ENCODE measurements at regions not wholly inside any gene's neighbourhood (a gene's known extent, or its start where the extent isn't known, plus 50 kb on each side); places are given as distances from the start of the nearest gene placed in this dataset.

- TF ChIP-seq GATA2 (IDR thresholded peaks at IDR 0.05; ENCODE audit: low read depth, low read length) = no peak
- TF ChIP-seq GATA3 (IDR thresholded peaks at IDR 0.05; ENCODE audit: low read depth, low read length) = no peak
Observed at GRCh38 chr5:121737120-121737519, 114.6 kb upstream of the FTMT start.

Data from SH-SY5Y (cell line).